ENCODE measurements at regions not wholly inside any gene's neighbourhood (a gene's known extent, or its start where the extent isn't known, plus 50 kb on each side); places are given as distances from the start of the nearest gene placed in this dataset.

DNA sequence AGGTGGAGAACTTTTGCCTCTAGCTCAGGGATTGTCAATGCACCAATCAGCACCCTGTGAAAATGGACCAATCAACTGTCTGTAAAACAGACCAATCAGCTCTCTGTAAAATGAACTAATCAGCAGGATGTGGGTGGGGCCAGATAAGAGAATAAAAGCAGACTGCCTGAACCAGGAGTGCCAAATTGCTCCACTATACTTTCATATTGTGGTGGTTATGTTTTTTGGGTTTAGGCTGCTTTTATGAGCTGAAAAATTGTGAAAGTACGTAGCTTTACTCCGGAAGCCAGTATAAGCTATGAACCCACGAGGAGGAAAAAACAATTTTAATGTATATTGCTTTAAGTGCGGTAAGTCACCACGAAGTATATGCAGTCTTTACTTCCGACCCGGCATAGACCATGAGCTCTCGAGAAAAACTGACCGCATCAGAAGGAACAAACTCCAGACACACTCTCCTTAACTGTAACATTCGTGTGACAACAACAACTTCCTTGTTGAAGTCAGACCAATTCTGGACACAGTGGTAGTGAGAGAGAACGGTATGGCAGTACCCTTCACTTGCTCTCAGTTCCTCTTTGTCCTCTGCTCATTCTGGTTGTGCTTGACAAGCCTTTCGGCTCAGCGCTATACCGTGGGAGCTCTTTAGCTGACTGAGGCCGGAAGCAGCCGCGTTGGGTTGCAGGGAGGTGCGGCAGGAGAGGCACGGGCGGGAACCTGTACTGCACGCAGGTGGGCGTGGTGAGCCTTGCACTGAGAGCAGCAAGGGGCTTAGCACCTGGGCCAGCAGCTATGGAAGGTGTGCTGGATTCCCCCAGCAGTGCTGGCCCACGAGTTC lies 81.9 kb upstream of the E2F3 start:
- in situ Hi-C loops (cut with HindIII; ENCODE audit: low sequenced_read_pairs), result no loop called here
- no peak for DNase-seq (ENCODE audit: low read depth, low spot score)
- TF ChIP-seq, protein P1, sequence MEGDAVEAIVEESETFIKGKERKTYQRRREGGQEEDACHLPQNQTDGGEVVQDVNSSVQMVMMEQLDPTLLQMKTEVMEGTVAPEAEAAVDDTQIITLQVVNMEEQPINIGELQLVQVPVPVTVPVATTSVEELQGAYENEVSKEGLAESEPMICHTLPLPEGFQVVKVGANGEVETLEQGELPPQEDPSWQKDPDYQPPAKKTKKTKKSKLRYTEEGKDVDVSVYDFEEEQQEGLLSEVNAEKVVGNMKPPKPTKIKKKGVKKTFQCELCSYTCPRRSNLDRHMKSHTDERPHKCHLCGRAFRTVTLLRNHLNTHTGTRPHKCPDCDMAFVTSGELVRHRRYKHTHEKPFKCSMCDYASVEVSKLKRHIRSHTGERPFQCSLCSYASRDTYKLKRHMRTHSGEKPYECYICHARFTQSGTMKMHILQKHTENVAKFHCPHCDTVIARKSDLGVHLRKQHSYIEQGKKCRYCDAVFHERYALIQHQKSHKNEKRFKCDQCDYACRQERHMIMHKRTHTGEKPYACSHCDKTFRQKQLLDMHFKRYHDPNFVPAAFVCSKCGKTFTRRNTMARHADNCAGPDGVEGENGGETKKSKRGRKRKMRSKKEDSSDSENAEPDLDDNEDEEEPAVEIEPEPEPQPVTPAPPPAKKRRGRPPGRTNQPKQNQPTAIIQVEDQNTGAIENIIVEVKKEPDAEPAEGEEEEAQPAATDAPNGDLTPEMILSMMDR (IDR thresholded peaks at IDR 0.05; ENCODE audit: low read depth, low read length), result no peak
- no peak overlapping the region for H3K4me3 ChIP-seq (ENCODE audit: low read depth, low read length)

DNA sequence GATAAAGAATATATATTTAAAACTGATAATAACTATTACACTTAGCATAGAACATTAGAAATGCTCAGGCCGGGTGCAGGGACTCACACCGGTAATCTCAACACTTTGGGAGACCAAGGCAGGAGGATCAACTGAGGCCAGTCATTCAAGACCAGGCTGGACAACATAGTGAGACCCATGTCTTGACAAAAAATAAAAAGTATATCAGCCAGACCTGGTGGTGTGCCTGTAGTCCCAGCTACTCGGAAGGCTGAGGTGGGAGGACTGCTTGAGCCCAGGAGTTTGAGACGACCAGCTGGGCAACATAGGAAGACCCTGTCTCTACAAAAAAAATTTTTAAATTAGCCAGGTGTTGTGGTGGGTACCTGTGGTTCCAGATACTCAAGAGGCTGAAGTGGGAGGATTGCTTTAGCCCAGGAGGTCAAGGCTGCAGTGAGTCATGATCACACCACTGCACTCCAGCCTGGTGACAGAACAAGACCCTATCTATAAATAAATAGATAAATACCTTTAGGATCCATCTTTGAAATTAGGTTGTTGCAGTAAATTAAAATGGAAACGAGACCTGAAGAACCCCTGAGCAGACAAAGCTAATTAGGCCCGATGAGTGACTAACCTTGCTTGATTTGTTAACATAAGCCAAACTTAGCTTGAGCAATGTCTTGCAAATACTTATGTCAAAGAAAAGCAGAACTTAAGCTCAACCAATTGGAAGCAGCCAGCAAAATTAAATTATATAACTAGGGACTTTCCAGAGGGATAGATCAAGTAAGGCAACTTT lies 75.8 kb upstream of the E2F3 start:
- TF ChIP-seq, protein P1 (IDR thresholded peaks at IDR 0.05; ENCODE audit: low read depth, low read length), result no peak
- DNase-seq (ENCODE audit: low read depth, low spot score), result no peak
- in situ Hi-C loops (cut with HindIII; ENCODE audit: low sequenced_read_pairs), result no loop called here
- H3K4me3 ChIP-seq (ENCODE audit: low read depth, low read length), result no peak overlapping the region

DNA sequence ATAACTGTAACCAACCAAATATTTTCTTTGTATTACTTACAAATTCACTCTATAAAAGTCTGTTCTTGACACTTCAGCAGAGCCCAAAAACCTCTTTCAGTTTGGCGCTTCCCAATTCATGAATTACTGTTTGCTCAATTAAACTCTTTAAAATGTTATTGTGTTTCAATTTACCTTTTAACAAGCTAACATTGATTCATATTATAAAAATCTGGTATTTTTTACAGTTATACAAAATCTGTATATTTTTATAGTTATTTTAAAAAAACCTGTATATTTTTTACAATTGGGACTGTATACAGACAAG lies 75.3 kb upstream of the E2F3 start:
- H3K4me3 ChIP-seq (ENCODE audit: low read depth, low read length), result no peak overlapping the region
- TF ChIP-seq, protein P1 (IDR thresholded peaks at IDR 0.05; ENCODE audit: low read depth, low read length), result no peak
- DNase-seq (ENCODE audit: low read depth, low spot score), result no peak
- in situ Hi-C loops (cut with HindIII; ENCODE audit: low sequenced_read_pairs), result no loop called here

DNA sequence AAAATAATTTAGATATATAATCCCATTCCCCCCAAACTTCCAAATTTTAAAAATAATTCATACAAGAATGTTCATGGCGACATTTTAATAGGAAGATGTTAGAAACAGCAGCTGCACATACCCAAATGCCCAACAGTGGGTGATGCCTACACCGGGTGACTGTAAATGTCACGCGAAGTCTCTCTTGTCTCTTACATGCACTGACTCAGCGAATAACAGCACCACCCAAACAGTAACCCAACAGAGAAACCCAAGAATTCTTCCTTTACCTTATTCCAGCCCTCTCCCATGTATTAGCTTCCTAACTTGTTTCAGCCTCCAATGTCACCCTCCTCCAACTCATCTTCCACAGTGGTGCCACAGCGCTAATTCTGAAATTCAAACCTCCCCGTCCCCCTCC lies 74.5 kb upstream of the E2F3 start:
- H3K4me3 ChIP-seq (ENCODE audit: low read depth, low read length), result no peak overlapping the region
- no peak for DNase-seq (ENCODE audit: low read depth, low spot score)
- in situ Hi-C loops (cut with HindIII; ENCODE audit: low sequenced_read_pairs), result no loop called here
- TF ChIP-seq, protein P1 (IDR thresholded peaks at IDR 0.05; ENCODE audit: low read depth, low read length), result no peak

DNA sequence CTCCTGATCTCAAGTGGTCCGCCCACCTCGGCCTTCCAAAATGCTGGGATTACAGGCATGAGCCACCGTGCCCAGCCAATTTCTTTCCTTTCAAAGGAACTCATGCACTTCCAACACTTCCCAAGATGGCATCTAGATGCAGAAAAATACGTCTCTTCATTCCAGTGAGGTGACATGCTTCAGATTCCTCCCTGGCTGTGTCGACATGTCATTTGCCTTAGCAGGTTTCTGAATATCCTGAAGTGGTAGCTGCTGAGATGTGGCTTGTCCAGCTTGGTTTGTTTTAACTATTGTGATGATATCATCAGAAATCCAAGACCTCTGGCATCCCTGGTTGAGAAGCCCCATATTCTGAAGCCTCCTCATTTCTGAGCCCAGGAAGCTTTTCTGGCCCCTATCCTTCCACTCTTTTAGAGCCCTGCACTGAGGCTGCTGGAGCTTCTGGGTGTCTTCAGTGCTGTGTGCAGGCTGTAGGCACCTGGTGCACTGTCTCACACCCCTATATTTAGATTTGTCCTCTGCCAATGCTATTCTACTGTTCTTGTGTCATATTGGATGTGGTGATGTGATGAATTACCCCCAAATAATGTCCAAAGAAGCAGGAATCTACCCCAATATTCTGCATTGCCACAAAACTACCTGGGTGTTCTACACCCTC lies 73.3 kb upstream of the E2F3 start:
- DNase-seq (ENCODE audit: low read depth, low spot score), result no peak
- in situ Hi-C loops (cut with HindIII; ENCODE audit: low sequenced_read_pairs), result no loop called here
- H3K4me3 ChIP-seq (ENCODE audit: low read depth, low read length), result no peak overlapping the region
- TF ChIP-seq, protein P1 (IDR thresholded peaks at IDR 0.05; ENCODE audit: low read depth, low read length), result no peak

DNA sequence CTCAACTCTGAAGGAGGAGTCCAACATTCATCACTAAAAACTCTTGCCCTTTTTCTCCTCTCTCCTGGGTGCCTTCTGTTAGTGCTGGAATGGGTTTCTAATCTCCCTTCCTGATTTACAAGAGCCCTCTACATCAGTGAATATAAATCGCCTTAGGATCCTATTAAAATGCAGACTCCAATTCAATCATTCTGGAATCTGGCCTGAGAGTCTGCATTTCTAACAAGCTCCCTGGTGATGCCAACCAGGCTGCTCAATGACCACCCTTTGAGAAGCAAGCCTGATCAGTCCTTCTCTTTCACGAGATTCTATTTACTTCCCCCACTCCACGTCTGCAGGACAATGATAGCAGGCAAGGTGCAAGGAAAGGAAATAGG lies 72.8 kb upstream of the E2F3 start:
- in situ Hi-C loops (cut with HindIII; ENCODE audit: low sequenced_read_pairs), result no loop called here
- H3K4me3 ChIP-seq (ENCODE audit: low read depth, low read length), result no peak overlapping the region
- no peak for DNase-seq (ENCODE audit: low read depth, low spot score)
- TF ChIP-seq, protein P1 (IDR thresholded peaks at IDR 0.05; ENCODE audit: low read depth, low read length), result no peak
